Astrocyte of the spinal cord (primary cell): ENCODE measurements at regions not wholly inside any gene's neighbourhood (a gene's known extent, or its start where the extent isn't known, plus 50 kb on each side); places are given as distances from the start of the nearest gene placed in this dataset.

Experiments used
- DNase-seq: peaks from one replicate; pipeline ENCODE4 v3.0.0; 2011; ENCODE audit warnings: low read depth, low spot score
- H3K4me3 ChIP-seq: 2 replicates; pipeline ENCODE4 v1.5.1; 2011; ENCODE audit warnings: low read depth, mild to moderate bottlenecking, low read length, moderate library complexity
- CTCF ChIP-seq: IDR thresholded peaks from 2 replicates; pipeline ENCODE4 v1.5.1; 2012; ENCODE audit warnings: low read depth, mild to moderate bottlenecking, low read length, inconsistent platforms
- in situ Hi-C: cut with HindIII; loops from 2 replicates; pipeline ENCODE4 v1.10.0; 2017; ENCODE audit warnings: low sequenced_read_pairs

DNA sequence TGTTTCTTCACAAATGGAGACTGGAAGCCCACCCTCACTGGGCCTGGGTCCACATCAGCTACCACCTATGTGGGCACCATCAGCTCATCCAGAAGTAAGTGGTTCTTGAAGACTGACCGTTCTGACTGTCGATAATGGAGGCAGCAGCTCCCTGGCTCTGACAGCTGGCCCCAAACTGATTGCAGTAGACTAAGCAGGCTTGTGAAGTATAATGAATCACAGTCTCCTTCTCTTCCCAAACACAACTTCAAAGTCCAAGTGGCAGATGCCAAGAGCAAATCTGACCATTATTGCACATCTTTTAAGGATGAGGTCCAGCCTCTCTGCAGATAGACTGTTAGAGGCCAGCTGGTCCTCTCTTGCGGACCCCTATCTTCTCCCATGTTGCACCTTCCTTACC lies 574.4 kb upstream of the KLF12 start:
- H3K4me3 ChIP-seq: no peak overlapping the region
- in situ Hi-C loops: no loop called here
- DNase-seq: no peak
- TF ChIP-seq CTCF: no peak

- in situ Hi-C loops: no loop called here
- no peak overlapping the region for H3K4me3 ChIP-seq
- no peak for TF ChIP-seq CTCF
Measured at GRCh38 chr13:74707291-74707690, 573.1 kb upstream of the KLF12 start.

DNA sequence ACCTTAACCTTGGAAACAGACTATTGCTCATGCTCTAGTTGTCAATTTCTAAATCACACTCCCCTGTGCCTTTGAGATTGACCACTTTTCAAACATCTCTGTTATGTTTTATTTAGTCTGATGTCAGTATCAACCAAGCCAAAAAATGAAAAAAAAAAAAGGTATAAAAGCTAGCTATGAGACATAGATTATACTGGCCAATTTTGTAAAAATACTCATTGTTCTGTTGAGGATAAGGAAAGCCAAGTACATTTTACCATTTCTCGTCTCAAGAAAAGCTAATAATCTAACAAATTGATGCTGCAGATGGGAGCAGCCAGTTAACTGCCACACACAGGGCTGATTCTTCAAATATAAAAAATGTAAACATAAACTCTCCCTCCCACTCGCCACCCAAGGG lies 572.6 kb upstream of the KLF12 start:
- no peak for DNase-seq
- H3K4me3 ChIP-seq: no peak overlapping the region
- in situ Hi-C loops: no loop called here
- TF ChIP-seq CTCF: no peak

More at GRCh38 chr13:74707291-74707690, 573.1 kb upstream of the KLF12 start:
- no peak for DNase-seq

DNA sequence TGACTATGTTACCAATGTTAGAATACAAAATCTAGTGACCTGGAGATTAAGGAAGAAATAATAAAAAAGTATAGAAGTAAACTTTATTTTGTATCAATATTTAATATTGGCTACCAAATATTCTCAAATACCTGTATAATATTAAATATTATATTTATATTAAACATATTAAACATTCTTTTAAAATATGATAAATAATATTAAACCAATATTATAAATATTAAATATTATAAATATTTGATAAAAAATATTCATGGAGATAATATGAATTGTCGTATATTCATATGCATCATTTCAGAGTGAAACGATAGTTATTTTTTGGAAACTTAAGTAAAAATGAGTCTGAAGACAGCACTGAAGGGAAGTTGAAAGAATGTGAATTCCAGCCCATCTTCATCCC lies 571.2 kb upstream of the KLF12 start:
- no peak overlapping the region for H3K4me3 ChIP-seq
- no peak for TF ChIP-seq CTCF
- in situ Hi-C loops: no loop called here
- DNase-seq: no peak

DNA sequence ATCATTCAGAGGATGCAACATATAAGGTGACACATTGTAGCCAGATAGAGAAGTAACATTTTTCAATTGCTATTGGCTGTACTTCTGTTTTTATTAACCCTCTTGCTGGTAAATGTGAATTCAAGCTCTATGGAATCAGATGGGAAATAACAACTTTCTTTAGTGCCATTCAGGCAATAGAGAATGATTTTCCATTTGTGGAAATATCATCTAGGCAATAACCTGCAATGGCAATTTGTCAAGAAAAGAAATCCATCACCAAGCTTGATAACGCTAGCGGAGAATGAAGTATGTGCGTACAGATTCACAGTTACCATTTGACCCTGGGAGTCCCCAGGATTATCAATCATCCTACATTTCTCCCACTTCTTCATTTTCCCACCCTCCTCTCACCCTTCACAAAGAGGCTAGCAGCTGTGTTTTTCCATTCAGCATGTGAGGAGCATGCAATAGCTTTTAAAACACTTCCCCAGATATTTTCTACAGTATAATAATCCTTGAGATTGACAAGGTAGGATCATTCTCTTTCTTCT lies 569.7 kb upstream of the KLF12 start:
- in situ Hi-C loops: no loop called here
- no peak for TF ChIP-seq CTCF
- no peak for DNase-seq
- H3K4me3 ChIP-seq: no peak overlapping the region

DNA sequence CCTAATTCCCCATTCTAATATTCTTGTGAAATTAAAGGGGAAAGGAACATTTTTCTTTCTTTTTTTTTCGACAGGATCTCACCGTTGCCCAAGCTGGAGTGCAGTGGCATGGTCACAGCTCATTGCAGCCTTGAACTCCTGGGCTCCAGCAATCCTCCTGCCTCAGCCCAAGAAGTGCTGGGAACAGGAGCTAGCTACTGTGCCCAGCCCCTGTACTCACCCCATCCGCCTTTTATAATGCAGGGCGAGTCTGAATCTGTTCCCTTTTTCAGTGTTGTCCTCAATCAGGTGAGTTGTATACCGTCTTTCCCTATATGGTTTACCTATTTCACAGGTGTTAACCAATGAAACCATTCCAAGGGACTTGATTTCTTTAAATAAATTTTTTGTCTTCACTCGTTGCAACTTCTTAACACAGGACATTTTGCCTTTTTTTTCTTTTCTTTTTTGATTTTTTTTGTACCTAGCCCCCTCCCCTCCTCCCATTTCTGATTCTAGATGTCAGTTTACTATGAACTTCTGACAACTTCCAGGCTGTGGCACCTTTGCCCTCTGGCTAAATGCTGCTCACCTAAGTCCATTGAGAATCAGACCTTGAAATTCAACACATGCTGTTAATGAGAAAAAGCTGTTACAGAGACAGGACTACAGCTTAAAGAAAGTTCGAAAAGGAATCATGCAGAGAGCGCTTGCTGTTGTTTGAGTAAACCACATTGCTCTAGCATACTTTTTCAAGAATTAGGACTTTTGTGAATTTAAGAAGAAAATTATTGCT lies 562.1 kb upstream of the KLF12 start:
- in situ Hi-C loops: no loop called here
- TF ChIP-seq CTCF: no peak
- no peak for DNase-seq

More for the DNA sequence above, 562.1 kb upstream of the KLF12 start:
- H3K4me3 ChIP-seq: no peak overlapping the region
